ENCODE measurements at regions not wholly inside any gene's neighbourhood (a gene's known extent, or its start where the extent isn't known, plus 50 kb on each side); places are given as distances from the start of the nearest gene placed in this dataset.

DNA sequence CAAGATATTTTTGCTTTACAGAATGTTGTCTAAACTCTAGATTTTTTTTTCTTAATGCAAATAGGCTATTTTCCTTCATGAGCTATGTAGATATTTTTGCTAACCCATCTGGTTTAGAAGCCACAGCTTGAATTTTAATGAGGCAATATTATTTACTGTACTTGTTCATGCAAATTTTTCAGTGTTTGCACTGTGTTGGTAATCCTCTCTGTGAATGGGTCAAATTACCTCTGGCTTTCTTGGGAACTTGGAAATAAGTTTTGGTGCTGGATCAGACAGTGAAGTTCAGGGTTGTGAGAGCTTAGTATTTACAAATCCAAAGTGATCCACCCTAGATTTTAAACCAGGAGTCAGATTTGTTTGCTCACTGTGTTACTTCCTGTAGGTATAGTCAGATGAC, 686.9 kb downstream of the NXPH1 start:
- TF ChIP-seq, protein P1, sequence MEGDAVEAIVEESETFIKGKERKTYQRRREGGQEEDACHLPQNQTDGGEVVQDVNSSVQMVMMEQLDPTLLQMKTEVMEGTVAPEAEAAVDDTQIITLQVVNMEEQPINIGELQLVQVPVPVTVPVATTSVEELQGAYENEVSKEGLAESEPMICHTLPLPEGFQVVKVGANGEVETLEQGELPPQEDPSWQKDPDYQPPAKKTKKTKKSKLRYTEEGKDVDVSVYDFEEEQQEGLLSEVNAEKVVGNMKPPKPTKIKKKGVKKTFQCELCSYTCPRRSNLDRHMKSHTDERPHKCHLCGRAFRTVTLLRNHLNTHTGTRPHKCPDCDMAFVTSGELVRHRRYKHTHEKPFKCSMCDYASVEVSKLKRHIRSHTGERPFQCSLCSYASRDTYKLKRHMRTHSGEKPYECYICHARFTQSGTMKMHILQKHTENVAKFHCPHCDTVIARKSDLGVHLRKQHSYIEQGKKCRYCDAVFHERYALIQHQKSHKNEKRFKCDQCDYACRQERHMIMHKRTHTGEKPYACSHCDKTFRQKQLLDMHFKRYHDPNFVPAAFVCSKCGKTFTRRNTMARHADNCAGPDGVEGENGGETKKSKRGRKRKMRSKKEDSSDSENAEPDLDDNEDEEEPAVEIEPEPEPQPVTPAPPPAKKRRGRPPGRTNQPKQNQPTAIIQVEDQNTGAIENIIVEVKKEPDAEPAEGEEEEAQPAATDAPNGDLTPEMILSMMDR (IDR thresholded peaks at IDR 0.05) = no peak
- TF ChIP-seq POLR2A (IDR thresholded peaks at IDR 0.05) = no peak

All from testis (tissue), 2 donors.